HCT116 (cell line): ENCODE measurements at regions not wholly inside any gene's neighbourhood (a gene's known extent, or its start where the extent isn't known, plus 50 kb on each side); places are given as distances from the start of the nearest gene placed in this dataset.

Source experiments
- ATAC-seq: fragments of 200-7000 bp; cut with Tn5 transposase; 2 replicates; pipeline ENCODE4 v1.9.1; 2020; ENCODE audit warnings: mild to moderate bottlenecking, moderate library complexity
- BruUV-seq: library from RNA; stranded (reverse); fragments of 400-500 nt; replicated peaks from 2 replicates; lab custom pipeline; 2021; lab: Mats Ljungman, UMichigan
- CTCF ChIA-PET: fragments of 300-600 bp; sonication (Branson Sonifier 250); formaldehyde crosslinking; loops from one replicate; lab custom pipeline; 2021; ENCODE audit warnings: antibody characterized with exemption; lab: Charles Lee
- POLR2A ChIA-PET: fragments of 300-600, 350-600 bp; sonication (Branson Sonifier 250); formaldehyde crosslinking; loops from one replicate; lab custom pipeline; 2021; ENCODE audit warnings: antibody characterized with exemption; lab: Charles Lee
- RAD21 ChIA-PET, 2 experiments: fragments of 300-600 bp; sonication (Branson Sonifier 250); formaldehyde crosslinking; loops; one replicate each; lab custom pipeline; 2023; ENCODE audit warnings: low total read pairs in 2 of 2; ENCODE audit not compliant: uncharacterized antibody in 2 of 2, unreplicated experiment in 2 of 2, low non-redundant PET in 1 of 2; lab: Charles Lee
- DNase-seq: peaks from one replicate; pipeline ENCODE4 v3.0.0-alpha.2; 2010; ENCODE audit warnings: low read depth, low spot score
- H2AFZ ChIP-seq: fragments of 200-600 bp; shearing (Covaris generic), sonication (generic); 2 replicates; pipeline ENCODE4 v1.6.1; 2017; ENCODE audit warnings: low read depth, mixed run types, mixed read lengths, antibody characterized with exemption, low read length; ENCODE audit not compliant: poor library complexity, severe bottlenecking
- H3K27ac ChIP-seq: 2 replicates; pipeline ENCODE4 v1.5.1; 2012; ENCODE audit warnings: low read depth, low read length
- H3K27me3 ChIP-seq: fragments of 200-600 bp; sonication (generic); 2 replicates; pipeline ENCODE4 v1.6.1; 2016; ENCODE audit warnings: mixed run types, low read length, mixed read lengths; ENCODE audit not compliant: insufficient read depth
- H3K36me3 ChIP-seq, 2 experiments: fragments of 200-500 bp in 1 of 2; fragments of 200-600 bp in 1 of 2; sonication (Bioruptor generic) in 1 of 2; sonication (generic) in 1 of 2; 2 replicates each; pipeline versions ENCODE4 v1.5.1 to v1.6.1; 2014 to 2016; ENCODE audit warnings: low read length in 2 of 2, inconsistent platforms in 1 of 2, mixed read lengths in 1 of 2, mixed run types in 1 of 2; ENCODE audit not compliant: insufficient read depth in 2 of 2, control insufficient read depth in 1 of 2
- H3K4me1 ChIP-seq, 2 experiments: fragments of 200-600 bp in 1 of 2; sonication (generic) in 1 of 2; 2 replicates each; pipeline versions ENCODE4 v1.5.1 to v1.6.1; 2012 to 2017; ENCODE audit warnings: low read length in 2 of 2, inconsistent platforms in 1 of 2, mild to moderate bottlenecking in 1 of 2, mixed read lengths in 1 of 2, mixed run types in 1 of 2, moderate library complexity in 1 of 2; ENCODE audit not compliant: insufficient read depth in 2 of 2, control insufficient read depth in 1 of 2
- H3K4me2 ChIP-seq: fragments of 200-600 bp; sonication (generic); 2 replicates; pipeline ENCODE4 v1.6.1; 2017; ENCODE audit warnings: mixed run types, low read length, mixed read lengths
- H3K4me3 ChIP-seq, 2 experiments: fragments of 200-600 bp in 1 of 2; sonication (generic) in 1 of 2; replicated peaks in 1 of 2; 2 replicates each; pipeline ENCODE4 v1.5.1; 2011 to 2016; ENCODE audit warnings: low read length in 2 of 2, control low read depth in 1 of 2, low read depth in 1 of 2, mild to moderate bottlenecking in 1 of 2, mixed read lengths in 1 of 2, mixed run types in 1 of 2
- H3K79me2 ChIP-seq: fragments of 200-600 bp; sonication (generic); 2 replicates; pipeline ENCODE4 v1.6.1; 2017; ENCODE audit warnings: mild to moderate bottlenecking, mixed run types, low read length, moderate library complexity, mixed read lengths; ENCODE audit not compliant: insufficient read depth
- H3K9ac ChIP-seq: fragments of 200-600 bp; sonication (generic); 2 replicates; pipeline ENCODE4 v1.6.1; 2016; ENCODE audit warnings: low read length, mixed read lengths
- H3K9me2 ChIP-seq: fragments of 200-600 bp; sonication (generic), shearing (Covaris generic); 2 replicates; pipeline ENCODE4 v1.6.1; 2017; ENCODE audit warnings: mixed run types, mild to moderate bottlenecking, moderate library complexity; ENCODE audit not compliant: insufficient read depth
- H3K9me3 ChIP-seq, 2 experiments: fragments of 200-500 bp in 1 of 2; fragments of 200-600 bp in 1 of 2; sonication (Bioruptor generic) in 1 of 2; sonication (generic) in 1 of 2; 2 replicates each; pipeline ENCODE4 v1.6.1; 2014 to 2017; ENCODE audit warnings: low read length in 2 of 2, mixed read lengths in 2 of 2, inconsistent platforms in 1 of 2, low read depth in 1 of 2, mild to moderate bottlenecking in 1 of 2, mixed run types in 1 of 2, moderate library complexity in 1 of 2; ENCODE audit not compliant: control insufficient read depth in 1 of 2, insufficient read depth in 1 of 2
- H4K20me1 ChIP-seq: fragments of 200-600 bp; sonication (generic), shearing (Covaris generic); 2 replicates; pipeline ENCODE4 v1.6.1; 2017; ENCODE audit warnings: mixed run types, mild to moderate bottlenecking, moderate library complexity; ENCODE audit not compliant: insufficient read depth
- CBX3 ChIP-seq: IDR thresholded peaks from 2 replicates; pipeline ENCODE4 v1.6.1; 2012; ENCODE audit warnings: low read depth
- FOSL1 ChIP-seq: IDR thresholded peaks from 2 replicates; pipeline ENCODE4 v1.6.1; 2012; ENCODE audit warnings: low read depth
- RAD21 ChIP-seq: IDR thresholded peaks from 2 replicates; pipeline ENCODE4 v1.6.1; 2012; ENCODE audit warnings: low read depth, mild to moderate bottlenecking
- REST ChIP-seq: IDR thresholded peaks from 2 replicates; pipeline ENCODE4 v1.6.1; 2012; ENCODE audit warnings: low read depth
- ZBTB33 ChIP-seq: IDR thresholded peaks from 2 replicates; pipeline ENCODE4 v1.6.1; 2011; ENCODE audit warnings: mild to moderate bottlenecking, low read length, moderate library complexity; ENCODE audit not compliant: insufficient replicate concordance; ENCODE audit errors: extremely low read depth
- ZFX ChIP-seq: fragments of 450-650 bp; IDR thresholded peaks from 2 replicates; pipeline ENCODE4 v1.6.1; 2017
- intact Hi-C: fragments of 100-400 bp; cut with micrococcal nuclease; formaldehyde crosslinking; loops from 2 replicates; pipeline ENCODE4 v1.10.0; 2022

- no peak for TF ChIP-seq CBX3
Observed at GRCh38 chr20:39206899-39207564, 244.9 kb downstream of the DHX35 start (continued).

- Histone ChIP-seq H3K36me3 (no peaks in the 10 kb centered on the region), H3K4me2 (no peak overlapping the region), H4K20me1 (no peaks in the 10 kb centered on the region), H3K4me3 (no peak overlapping the region), H3K4me1 (peaks cover 0 to 6% of the 10 kb centered on the region in 2 experiments; a peak in 1 of 4 replicates), H3K79me2 (no peaks in the 10 kb centered on the region), H3K27me3 (no peaks in the 10 kb centered on the region), H3K9me3 (no peaks in the 10 kb centered on the region), H3K9ac (no peak overlapping the region), H3K9me2 (no peaks in the 10 kb centered on the region), H2AFZ (no peak overlapping the region), H3K27ac (no peak overlapping the region)
- DNase-seq (no peak), ATAC-seq (no peak)
- intact Hi-C loops, result no loop called here
- TF ChIP-seq RAD21, result no peak
- TF ChIP-seq ZFX, result no peak
- no peak for TF ChIP-seq FOSL1
- no peak for TF ChIP-seq ZBTB33
- TF ChIP-seq REST, result peak; percentile 49
- no TSS peak for BruUV-seq
- ChIA-PET POLR2A (no interaction called here), CTCF (no interaction called here), RAD21 (no interaction called here)
Observed at GRCh38 chr20:39195582-39196021, 233.5 kb downstream of the DHX35 start.
